Loucy (cell line): ENCODE measurements at regions not wholly inside any gene's neighbourhood (a gene's known extent, or its start where the extent isn't known, plus 50 kb on each side); places are given as distances from the start of the nearest gene placed in this dataset.

ENCODE experiments used
- EZH2phosphoT487 ChIP-seq: fragments of 200-600 bp; IDR thresholded peaks from 2 replicates; pipeline ENCODE4 v1.6.1; 2018; ENCODE audit warnings: antibody characterized with exemption, mild to moderate bottlenecking, moderate library complexity, borderline replicate concordance
- TF ChIP-seq, protein P1 (sequence below): fragments of 200-600 bp; sonication (generic); conservative IDR thresholded peaks from 2 replicates; pipeline ENCODE4 v1.5.1; 2014; ENCODE audit warnings: mild to moderate bottlenecking, antibody characterized with exemption, low read length

DNA sequence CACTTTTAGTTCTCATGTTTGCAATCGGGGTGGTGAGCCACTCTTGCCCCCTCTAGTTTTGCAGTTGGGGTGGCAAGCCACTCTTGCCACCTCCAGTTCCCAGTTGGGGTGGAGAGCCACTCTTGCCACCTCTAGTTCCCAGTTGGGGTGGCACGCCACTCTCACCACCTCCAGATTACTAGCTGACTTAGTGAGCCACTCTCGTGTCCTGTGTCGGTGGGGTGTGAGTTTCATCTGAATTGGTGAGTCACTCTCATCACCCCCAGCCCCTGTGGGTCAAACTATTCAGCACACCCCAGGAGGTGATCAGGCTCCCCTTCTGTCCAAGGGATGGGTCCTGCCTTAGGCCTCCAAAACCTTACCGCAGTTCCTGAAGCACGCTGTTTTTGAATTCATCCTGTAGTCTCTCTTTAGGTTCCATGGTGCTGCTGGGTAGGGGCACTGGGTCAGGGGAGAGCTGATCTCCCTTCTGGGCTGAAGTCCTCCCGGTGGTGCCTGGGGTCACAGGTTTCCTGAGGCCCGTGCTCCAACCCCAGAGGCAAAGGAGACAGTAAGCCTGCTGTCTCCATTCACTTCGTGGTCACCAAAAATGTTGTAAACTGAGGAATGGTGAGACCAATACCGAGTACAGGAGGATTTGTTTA is 224.2 kb upstream of the SYNCRIP start:
- no peak for TF ChIP-seq EZH2phosphoT487
- TF ChIP-seq, protein P1, sequence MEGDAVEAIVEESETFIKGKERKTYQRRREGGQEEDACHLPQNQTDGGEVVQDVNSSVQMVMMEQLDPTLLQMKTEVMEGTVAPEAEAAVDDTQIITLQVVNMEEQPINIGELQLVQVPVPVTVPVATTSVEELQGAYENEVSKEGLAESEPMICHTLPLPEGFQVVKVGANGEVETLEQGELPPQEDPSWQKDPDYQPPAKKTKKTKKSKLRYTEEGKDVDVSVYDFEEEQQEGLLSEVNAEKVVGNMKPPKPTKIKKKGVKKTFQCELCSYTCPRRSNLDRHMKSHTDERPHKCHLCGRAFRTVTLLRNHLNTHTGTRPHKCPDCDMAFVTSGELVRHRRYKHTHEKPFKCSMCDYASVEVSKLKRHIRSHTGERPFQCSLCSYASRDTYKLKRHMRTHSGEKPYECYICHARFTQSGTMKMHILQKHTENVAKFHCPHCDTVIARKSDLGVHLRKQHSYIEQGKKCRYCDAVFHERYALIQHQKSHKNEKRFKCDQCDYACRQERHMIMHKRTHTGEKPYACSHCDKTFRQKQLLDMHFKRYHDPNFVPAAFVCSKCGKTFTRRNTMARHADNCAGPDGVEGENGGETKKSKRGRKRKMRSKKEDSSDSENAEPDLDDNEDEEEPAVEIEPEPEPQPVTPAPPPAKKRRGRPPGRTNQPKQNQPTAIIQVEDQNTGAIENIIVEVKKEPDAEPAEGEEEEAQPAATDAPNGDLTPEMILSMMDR, result no peak
